GM21529 (cell line): ENCODE measurements at regions not wholly inside any gene's neighbourhood (a gene's known extent, or its start where the extent isn't known, plus 50 kb on each side); places are given as distances from the start of the nearest gene placed in this dataset.
"Not testable (repeated sequence)": the region's sequence is repeated elsewhere in the genome, so short reads cannot be mapped to it uniquely, and the experiment has no call there.

Experiments
- ATAC-seq: cut with Tn5 transposase; IDR thresholded peaks from one replicate; pipeline ENCODE4 v1.9.1; 2021; ENCODE audit not compliant: unreplicated experiment

GRCh38 chr14:104395276-104395675, 184.3 kb upstream of the C14orf180 start:
- ATAC-seq = no peak

DNA sequence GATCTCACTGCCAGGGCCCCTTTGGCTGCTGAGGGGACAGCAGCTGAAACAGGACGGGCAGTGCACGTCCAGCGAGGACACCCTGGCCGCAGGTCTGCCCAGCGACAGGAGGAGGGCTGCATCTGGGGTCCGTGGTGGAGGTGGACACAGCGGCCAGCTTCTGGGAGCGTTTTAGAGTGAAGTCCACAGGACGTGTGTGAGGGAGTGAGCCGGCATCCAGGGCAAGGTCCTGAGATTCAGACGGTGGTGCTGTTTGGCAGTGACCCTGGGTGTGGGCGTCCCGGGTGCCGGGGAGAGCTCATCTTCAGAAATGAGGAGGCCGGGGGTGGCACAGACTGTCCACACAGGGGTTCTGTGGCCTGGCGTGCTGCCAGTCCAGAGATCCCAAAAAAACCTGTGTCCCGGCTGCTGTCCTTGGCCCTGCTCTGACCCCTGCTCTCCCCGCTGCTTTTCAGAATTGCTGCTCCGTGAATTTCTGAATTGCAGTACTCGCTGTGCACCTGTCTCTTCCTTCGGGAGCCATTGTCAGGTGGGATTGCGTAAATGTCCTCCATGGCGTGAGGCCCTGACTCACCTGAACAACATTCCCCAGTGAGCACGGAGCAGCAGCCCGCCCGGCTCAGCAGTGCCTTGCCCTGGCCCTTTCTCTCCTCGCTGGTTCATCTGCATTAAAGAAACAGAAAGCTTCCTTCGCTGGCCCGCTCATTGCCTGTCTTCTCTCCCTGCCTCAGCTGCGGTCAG, 183.5 kb upstream of the C14orf180 start:
- ATAC-seq = no peak

- no peak for ATAC-seq
Observed at GRCh38 chr14:104396682-104397470, 182.7 kb upstream of the C14orf180 start.

GRCh38 chr14:104397956-104398355, 181.6 kb upstream of the C14orf180 start:
- no peak for ATAC-seq

GRCh38 chr14:104398656-104399055, 180.9 kb upstream of the C14orf180 start:
- no peak for ATAC-seq

- ATAC-seq = no peak
Observed at GRCh38 chr14:104399432-104400155, 180.0 kb upstream of the C14orf180 start.

DNA sequence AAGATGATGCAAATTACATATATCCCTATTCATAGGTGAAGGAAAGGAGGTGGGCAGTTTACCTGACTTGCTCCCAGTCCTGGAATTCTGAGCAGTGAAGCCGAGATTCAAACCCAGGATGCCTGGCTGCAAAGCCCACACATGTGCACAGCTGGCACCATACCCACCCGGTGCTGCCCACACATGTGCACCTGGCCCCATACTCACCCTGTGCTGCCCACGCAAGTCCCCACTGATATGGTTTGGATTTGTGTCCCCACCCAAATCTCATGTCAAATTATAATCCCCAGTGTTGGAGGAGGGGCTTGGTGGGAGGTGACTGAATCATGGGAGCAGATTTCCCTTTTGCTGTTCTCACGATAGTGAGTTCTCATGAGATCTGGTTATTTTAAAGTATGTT, 179.2 kb upstream of the C14orf180 start:
- no peak for ATAC-seq

- ATAC-seq = no peak
Observed at GRCh38 chr14:104401785-104402184, 177.8 kb upstream of the C14orf180 start.

- not testable (repeated sequence) for ATAC-seq
Observed at GRCh38 chr14:104402303-104402702, 177.3 kb upstream of the C14orf180 start.

DNA sequence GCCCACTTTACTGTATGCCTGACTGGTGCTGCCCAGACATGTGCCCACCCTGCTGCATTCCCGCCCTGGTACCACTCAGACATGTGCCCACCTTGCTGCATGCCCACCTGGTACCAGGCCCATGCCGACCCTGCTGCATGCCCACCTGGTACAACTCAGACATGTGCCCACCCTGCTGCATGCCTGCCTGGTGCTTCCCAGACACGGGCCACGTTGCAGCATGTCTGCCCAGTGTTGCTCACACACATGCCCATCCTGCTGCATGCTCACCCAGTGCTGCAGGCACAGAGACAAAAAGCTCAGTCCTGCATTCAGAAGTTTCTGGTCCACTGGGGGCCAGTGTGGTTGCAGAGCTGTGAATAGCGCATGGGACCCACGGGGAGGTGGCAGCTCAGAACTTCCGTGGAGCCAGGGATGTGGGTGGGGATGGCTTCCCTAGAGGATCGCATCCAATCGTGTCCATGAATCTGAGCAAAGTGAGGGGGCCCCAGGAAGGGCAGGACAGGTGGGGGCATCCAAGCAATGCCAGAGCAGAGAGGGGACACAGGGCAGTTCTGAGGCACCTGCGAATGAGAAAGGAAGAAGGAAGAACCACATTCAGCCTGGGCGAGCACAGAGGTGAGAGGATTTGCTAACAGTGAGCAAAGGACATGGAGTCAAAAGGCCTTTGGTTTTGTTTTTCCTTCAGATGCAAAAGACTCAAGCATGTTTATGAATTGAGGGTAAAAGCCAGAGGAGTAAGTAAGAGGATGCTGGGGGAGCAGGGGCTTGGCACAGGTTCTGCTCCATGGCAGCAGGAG, 175.9 kb upstream of the C14orf180 start:
- ATAC-seq = no peak

GRCh38 chr14:104404922-104405321, 174.6 kb upstream of the C14orf180 start:
- ATAC-seq = no peak

DNA sequence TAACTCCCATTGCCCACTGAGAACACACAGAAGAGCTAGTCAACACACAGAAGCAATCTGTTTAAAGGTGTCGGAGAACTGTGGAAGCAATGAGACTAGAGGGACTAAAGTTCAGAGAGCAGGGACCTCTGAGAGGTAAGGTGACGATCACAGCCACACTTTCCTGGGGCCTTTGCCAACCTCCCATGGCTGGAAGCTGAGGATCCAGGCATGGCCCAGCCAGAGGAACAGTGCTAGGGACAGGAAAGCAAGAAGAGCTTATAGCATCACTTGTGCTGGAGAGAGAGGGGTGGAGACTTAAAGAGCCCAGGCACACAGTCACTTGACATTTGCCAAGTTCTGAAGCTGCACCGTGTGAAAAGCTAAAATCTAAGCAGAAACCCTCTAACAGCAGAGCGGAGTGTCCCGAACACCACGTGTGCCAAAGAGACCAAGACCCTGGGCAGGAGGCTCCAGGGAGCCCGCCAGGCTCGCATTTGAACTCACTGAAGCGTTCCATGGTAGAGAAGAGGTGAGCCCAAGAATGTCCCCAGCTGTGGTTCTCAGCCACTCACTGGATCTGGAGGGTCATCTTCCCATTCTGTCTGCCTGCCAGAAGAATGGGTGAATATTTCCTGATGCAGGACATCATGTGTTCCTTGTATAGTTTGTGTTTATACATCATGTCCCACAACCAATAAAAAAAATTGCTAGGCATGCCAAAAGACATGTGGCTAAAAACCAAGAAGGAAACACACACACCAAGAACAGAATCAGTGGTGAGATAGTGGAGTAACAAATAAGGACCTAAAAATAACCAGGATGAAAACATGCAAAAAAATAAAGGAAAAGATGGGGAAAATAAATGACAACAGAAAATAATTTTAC, 174.0 kb upstream of the C14orf180 start:
- ATAC-seq = no peak

DNA sequence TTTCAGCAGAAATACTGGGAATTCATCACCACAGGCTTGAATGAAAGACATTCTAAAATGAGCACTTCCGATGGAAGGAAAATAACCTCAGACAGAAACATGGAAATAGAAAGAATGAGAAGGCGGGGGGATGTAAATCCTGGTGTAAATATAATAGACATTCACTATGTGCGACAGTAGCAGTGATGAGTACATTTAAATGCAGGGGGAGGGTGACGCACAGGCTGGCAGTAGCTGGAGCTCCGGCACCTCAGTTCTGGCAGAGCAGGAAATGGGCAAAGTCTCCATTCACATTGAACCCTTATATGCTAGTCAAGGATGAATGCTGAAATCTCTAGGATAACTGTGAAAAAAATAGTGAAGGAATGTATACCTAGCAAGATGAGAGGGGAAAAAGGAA, 172.7 kb upstream of the C14orf180 start:
- ATAC-seq = no peak

- no peak for ATAC-seq
Observed at GRCh38 chr14:104416383-104416782, 163.2 kb upstream of the C14orf180 start.

DNA sequence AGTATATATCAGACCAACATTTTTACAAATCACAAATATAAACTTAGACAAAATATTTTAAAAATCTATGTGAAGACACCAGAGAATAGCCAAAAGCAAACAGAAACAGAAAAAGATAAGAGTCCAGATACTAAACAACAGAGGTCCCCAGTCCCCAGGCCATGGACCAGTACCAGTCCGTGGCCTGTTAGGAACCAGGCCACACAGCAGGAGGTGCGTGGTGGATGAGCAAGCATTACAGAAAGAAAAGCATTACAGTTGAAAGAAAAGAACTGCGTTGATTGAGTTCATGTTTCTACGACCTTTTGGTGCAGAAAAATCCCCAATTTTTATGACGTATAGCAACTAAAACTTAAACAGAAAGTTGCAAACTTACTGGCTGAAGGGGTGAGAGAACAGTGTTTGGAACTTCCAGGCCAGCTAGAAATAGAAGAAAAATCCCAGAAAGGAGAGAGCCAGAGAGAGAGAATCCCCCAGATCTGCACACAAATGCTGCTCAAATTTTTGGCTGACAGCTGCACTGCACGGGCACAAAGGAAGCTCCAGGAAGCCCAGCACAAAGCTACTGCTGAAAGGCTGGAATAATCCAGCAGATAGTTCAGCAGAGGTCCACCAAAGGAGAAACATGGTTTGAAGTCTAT, 159.6 kb upstream of the C14orf180 start:
- no peak for ATAC-seq

- not testable (repeated sequence) for ATAC-seq
Observed at GRCh38 chr14:104420523-104420922, 159.0 kb upstream of the C14orf180 start.

DNA sequence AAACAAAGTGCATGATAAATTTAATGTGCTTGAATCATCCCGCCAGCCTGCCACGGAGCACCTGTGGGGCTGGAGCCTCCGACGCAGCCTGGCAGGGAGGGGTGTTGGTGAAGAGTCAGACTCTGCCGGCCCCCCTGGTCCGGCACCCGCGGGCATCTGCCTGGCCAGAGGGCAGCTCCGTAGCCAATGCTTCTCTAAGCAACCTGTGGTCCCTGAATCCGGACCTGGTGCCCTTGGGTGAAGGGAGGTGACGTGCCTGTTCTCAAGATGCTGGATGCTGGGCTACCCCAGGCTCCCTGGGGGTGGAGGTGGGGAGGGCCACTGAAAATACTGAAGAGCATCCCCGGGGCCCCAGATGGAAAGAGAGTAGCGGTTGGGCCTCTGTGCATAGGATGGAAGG, 158.6 kb upstream of the C14orf180 start:
- ATAC-seq = no peak

DNA sequence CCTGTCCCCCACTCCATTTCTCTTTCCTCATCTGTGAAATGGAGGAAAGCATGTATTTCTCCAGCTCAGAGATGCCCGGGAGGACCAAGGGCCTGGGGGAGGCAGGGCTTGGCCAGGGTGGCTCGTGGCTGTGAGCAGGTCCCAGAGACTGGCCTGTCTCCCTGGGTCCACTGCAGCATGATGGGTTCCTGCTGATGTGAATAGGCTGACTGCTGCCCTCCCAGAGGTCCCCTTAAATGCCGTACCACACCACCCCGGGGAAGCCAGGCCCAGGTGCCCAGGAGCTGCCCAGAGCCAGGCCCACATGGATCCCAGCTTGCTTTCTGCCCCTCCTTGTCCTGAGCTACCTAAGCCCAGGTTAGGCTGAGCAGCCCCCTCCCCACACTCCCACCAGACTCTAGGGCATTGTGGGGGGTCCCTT, 158.2 kb upstream of the C14orf180 start:
- ATAC-seq = no peak
